DMS53 (cell line): ENCODE measurements at regions not wholly inside any gene's neighbourhood (a gene's known extent, or its start where the extent isn't known, plus 50 kb on each side); places are given as distances from the start of the nearest gene placed in this dataset.
"Not testable (repeated sequence)": the region's sequence is repeated elsewhere in the genome, so short reads cannot be mapped to it uniquely, and the experiment has no call there.

Source experiments
- DNase-seq: peaks from one replicate; lab custom pipeline; 2025; lab: John Stamatoyannopoulos, UW

DNA sequence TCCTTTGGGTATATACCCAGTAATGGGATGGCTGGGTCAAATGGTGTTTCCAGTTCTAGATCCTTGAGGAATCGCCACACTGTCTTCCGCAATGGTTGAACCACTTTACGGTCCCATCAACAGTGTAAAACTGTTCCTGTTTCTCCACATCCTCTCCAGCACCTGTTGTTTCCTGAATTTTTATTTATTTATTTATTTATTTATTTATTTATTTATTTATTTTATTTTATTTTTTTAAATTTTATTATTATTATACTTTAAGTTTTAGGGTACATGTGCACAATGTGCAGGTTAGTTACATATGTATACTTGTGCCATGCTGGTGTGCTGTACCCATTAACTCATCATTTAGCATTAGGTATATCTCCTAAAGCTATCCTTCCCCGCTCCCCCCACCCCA is 456.0 kb downstream of the SEMA3D start:
- not testable (repeated sequence) for DNase-seq

GRCh38 chr7:84729284-84729683 is 457.6 kb downstream of the SEMA3D start:
- no peak for DNase-seq

DNA sequence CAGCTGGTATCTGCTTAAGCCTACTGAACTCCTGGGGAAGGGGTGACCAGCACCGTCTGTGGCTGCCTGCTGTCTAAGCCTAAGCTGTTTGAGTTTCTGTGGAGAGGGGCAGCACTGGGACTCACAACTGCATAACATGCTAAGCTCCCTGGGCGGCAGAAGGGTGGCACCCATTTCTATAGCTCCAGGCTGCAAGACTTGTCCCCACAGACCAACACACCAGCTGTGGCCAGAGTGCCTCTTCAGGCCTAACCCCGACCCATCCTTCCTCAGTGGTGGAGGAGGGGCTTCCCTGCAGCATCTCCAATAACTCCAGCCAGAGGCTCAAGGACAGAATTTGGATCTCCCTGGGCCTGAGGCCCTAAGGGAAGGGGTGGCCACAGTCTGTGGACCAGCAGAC is 464.1 kb downstream of the SEMA3D start:
- DNase-seq: no peak

GRCh38 chr7:84722086-84722485 is 464.8 kb downstream of the SEMA3D start:
- no peak for DNase-seq

DNA sequence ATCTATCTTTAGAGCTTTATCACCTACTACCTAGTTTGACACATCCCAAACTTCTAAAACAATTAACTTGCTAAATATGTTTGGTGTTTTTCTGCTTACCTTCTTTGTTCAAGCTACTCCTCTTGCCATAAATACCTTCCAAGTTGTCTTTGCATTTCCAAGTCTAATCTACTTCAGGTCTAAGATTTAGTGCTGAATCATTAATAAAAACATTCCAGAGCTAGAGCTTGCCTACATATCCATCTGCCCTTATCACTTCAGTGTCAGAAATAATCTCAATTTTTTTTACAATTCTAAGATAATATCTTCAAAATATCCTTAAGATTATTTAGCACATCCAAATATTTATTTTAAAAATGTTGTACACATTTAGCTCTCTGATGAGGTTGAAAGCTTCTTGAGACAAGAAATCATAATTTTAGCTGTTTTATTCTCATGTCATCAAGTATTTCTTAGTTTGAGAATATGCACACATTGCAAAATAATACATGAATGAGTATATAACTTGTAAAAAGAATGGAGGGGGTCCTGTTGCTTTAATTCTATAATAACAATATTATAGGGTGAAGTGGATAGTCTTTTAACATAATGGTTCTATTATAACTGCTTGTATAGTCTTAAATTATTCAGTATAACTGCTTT is 466.3 kb downstream of the SEMA3D start:
- DNase-seq: no peak

GRCh38 chr7:84714765-84715164 is 472.1 kb downstream of the SEMA3D start:
- peak; percentile 71 for DNase-seq

DNA sequence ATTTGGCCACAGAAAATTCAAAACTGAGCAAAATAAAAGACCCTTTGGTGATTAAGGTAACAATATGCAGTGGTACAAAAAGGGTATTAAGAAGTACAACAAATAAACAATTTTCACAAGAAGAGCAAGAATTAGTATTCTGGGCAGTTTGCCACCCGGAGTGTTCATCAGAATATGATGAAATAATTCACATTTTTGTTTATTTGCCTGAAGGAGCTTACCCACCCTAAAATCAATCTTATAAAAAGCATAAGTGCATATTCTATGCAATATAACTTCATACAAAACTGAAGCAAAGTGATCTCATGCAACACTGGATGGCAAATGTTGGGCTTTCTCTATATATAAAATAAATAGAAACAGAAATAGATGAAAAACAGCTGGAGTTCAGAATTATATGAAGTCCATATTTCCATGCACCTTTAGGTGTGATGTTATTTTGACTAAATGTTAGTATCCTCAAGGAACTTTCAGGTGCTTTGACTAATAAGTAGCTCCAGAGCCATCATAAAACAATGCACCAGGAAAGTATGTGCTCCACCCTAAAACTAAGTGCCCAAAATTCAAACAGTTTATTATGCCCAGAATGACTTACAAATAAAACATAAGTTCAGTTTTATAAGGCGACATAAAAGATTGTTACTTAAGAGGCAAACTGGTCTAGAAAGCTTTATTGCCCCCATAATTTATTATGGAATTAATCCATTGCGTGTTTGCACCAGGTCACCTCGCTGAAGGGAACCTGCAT is 474.3 kb downstream of the SEMA3D start:
- DNase-seq: no peak

DNA sequence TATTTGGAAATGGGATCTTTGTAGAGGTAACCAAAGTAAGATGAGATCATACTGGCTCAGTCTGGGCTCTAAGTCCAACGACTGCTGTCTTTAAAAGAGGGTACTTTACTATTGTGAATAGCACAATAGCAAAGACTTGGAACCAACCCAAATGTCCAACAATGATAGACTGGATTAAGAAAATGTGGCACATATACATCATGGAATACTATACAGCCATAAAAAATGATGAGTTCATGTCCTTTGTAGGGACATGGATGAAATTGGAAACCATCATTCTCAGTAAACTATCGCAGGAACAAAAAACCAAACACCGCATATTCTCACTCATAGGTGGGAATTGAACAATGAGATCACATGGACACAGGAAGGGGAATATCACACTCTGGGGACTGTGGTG is 476.3 kb downstream of the SEMA3D start:
- not testable (repeated sequence) for DNase-seq

GRCh38 chr7:84705706-84706105 is 481.1 kb downstream of the SEMA3D start:
- DNase-seq: peak; percentile 71

- peak; percentile 60 for DNase-seq
Measured at GRCh38 chr7:84705079-84705478, 481.8 kb downstream of the SEMA3D start.

DNA sequence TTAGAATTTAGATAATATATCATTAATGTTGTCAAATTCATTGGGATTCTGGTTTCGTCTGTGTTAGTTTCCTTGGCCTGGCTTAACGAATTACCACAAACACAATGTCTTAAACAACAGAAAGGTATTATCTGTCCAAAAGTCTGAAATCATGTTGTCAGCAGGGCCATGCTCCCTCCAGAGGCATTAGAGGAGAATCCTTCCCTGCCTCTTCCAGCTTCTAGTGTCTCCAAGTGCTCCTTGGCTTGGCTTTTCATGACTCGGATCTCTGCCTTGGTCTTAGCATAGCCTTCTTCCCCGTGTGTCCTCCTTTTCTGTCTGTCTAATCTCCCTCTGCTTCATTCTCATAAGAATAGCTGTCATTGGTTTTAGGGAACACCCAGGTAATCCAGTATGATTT is 482.5 kb downstream of the SEMA3D start:
- DNase-seq: peak; percentile 23

DNA sequence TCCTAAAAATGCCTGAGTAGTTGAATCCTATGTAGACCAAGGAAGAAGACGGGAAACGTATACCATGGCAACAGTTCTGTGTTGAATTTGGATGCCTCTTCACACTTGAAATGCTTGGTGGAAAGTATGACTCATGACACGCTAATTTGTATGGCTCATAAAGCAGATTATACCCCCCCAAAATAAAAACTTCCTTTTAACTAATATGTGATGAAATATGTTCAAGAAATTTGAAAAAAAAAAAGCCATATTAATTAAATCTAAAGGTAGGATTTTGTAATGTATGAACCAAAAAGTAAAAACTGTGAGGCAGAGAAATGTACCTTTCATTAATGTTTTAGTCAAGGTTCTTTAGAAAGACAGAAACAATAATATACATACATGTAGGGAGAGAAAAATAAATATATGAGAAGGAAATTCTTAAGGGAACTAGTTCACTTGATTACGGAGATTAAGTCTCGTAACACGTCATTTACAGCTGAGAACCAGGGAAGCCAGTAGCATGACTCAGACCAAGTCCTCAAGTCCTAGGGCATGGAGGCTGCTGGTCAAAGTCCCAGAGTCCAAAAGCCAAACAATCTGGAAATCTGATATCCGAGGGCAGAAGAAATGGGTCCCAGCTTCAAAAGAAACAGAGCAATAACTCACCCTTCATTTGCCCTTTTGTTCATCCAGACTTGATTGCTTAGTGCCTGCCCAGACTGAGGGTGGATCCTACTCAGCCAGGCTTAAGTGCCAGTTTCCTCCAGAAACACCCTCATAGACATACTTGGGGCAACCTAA is 485.1 kb downstream of the SEMA3D start:
- DNase-seq: peak; percentile 99

- DNase-seq: peak; percentile 55
Measured at GRCh38 chr7:84700563-84701370, 486.1 kb downstream of the SEMA3D start.

- no peak for DNase-seq
Measured at GRCh38 chr7:84697506-84697905, 489.4 kb downstream of the SEMA3D start.

DNA sequence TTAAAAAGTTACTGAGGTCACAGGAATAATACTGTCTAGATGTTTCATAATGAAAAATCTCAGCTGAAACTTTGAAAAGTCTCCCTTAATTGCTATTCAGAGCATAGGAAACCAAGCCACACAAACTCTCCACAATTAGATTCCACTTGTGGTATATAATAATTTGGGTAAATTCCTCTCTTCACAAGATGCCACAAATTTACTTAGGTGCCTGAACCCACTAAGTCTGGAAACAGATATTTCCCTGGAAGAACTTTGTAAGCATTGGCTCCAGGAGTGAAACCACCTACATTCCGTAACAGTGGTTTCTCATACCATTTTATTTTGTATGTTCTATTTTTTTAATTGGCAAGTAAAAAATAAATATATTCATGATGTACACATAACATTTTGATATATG is 493.4 kb downstream of the SEMA3D start:
- DNase-seq: no peak

DNA sequence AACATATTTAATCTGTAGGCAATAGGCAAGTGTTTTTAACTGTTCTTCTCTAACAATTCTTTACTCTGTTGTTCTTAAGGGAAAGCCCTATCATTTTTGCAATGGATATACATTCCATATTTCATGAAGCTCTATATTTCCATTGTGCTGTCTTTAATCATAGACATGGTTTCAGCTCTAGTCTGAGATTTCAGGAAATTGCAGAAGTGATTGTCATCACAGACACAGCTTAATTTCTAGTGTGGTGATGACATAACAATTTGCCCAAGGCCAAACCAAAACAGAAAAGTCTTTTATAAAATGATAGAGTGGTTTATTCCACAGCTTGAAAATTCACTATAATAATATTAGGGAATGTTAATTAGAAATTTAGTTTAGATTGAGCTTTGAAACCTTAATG is 494.1 kb upstream of the SEMA3A start:
- DNase-seq: no peak

GRCh38 chr7:84686373-84686772 is 491.8 kb upstream of the SEMA3A start:
- DNase-seq: no peak

DNA sequence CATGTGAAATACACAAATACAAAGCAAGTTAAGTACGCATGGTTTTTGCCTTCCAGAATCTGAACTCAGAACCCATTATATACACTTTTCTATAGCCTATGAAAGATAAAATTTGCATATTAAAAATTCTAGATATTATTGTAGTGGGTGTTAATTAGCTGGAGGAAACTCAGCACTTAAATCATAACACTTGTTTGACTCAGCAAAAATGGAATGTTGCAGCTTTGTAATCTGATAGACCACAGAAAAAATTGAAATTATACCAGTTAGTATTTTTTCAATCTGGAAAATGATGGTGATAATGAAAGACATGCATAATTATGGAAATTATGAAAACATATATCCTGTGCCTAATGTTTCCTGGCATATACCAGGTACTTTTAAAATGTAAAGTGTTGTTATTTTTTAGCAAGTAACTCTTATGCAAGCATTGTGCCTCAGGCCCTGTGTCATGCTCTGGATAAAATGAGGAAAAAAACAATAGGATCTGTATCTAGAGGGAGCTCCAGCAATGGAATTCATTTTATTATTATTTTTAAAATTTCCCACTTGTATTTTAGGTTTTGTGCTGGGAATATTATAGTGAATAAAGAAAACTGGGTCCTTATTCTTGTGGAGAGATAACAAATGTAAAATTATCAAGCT is 490.4 kb upstream of the SEMA3A start:
- no peak for DNase-seq

GRCh38 chr7:84682543-84682942 is 488.0 kb upstream of the SEMA3A start:
- DNase-seq: no peak

GRCh38 chr7:84678841-84679240 is 484.3 kb upstream of the SEMA3A start:
- DNase-seq: no peak

DNA sequence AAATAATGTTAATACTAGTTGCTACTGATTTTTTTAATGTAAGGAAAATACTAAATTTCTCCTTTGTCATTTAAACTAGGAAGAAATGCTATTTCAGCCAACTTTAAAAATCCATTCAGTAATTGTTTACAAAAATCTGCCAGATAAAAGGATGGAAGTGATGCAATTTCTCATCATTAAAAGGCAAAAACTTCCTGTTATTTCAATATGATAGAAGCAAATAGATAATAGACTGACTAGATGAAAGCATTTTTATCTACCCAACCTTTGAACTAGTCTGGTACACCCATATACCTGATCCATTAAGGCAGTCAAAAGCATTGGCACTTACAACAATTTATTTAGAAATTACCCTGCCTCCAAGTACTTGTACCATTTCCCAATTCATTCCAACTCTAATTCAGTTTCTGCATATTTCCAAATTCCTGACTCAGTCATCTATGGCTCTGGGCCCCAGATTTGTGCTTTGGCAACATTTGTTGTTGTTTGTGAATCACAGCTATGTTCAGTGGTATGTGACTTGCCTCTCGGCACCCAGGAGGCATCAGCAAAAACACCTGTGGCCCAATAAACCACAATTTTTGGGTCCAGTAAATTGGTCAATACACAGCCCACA is 482.6 kb upstream of the SEMA3A start:
- DNase-seq: no peak
